NT2/D1 (cell line): ENCODE measurements at regions not wholly inside any gene's neighbourhood (a gene's known extent, or its start where the extent isn't known, plus 50 kb on each side); places are given as distances from the start of the nearest gene placed in this dataset.

Experiments used
- YY1 ChIP-seq: IDR thresholded peaks from 2 replicates; pipeline ENCODE4 v1.6.1; 2011; ENCODE audit not compliant: insufficient read length, insufficient read depth
- ZNF274 ChIP-seq: IDR thresholded peaks from 2 replicates; pipeline ENCODE4 v1.6.1; 2011; ENCODE audit warnings: mild to moderate bottlenecking, low read depth, low read length

- TF ChIP-seq ZNF274, result no peak
- no peak for TF ChIP-seq YY1
Observed at GRCh38 chr12:75954749-75955148, 76.8 kb downstream of the PHLDA1 start.
